ENCODE measurements at regions not wholly inside any gene's neighbourhood (a gene's known extent, or its start where the extent isn't known, plus 50 kb on each side); places are given as distances from the start of the nearest gene placed in this dataset.
"Not testable (repeated sequence)": the region's sequence is repeated elsewhere in the genome, so short reads cannot be mapped to it uniquely, and the experiment has no call there.

- H3K27me3 Mint-ChIP-seq: no peaks in the 10 kb centered on the region
- DNase-seq (no peak), ATAC-seq (ENCODE audit: low read depth in 2 of 2) (no peak)
- H3K9me3 Mint-ChIP-seq: peaks cover 7 to 33% (median 21%) of the 10 kb centered on the region in 7 donors
- no peak overlapping the region for H3K4me3 Mint-ChIP-seq
- H3K4me1 Mint-ChIP-seq: no peaks in the 10 kb centered on the region
- no peaks in the 10 kb centered on the region for H3K36me3 Mint-ChIP-seq
- H3K27ac Mint-ChIP-seq: no peak overlapping the region
Observed at GRCh38 chr5:92283521-92283920, 900.4 kb upstream of the ARRDC3 start.

- not testable (repeated sequence) for H3K36me3 Mint-ChIP-seq; ATAC-seq (ENCODE audit: low read depth in 2 of 2); H3K4me1 Mint-ChIP-seq; DNase-seq; H3K27ac Mint-ChIP-seq; H3K27me3 Mint-ChIP-seq; H3K4me3 Mint-ChIP-seq
- H3K9me3 Mint-ChIP-seq: peaks cover 1 to 22% (median 7%) of the 10 kb centered on the region in 7 donors
Observed at GRCh38 chr5:92271750-92272149, 888.6 kb upstream of the ARRDC3 start.

GRCh38 chr5:92268343-92268742 is 885.2 kb upstream of the ARRDC3 start:
- H3K27ac Mint-ChIP-seq: no peak overlapping the region
- H3K27me3 Mint-ChIP-seq: no peaks in the 10 kb centered on the region
- ATAC-seq (ENCODE audit: low read depth in 2 of 2): no peak
- H3K4me3 Mint-ChIP-seq: no peak overlapping the region
- H3K9me3 Mint-ChIP-seq: peaks cover 0 to 14% (median 4%) of the 10 kb centered on the region in 7 donors
- H3K4me1 Mint-ChIP-seq: no peaks in the 10 kb centered on the region
- DNase-seq: no peak
- H3K36me3 Mint-ChIP-seq: no peaks in the 10 kb centered on the region

GRCh38 chr5:92267830-92268229 is 884.7 kb upstream of the ARRDC3 start:
- Mint-ChIP-seq H3K9me3 (peaks cover 0 to 14% (median under 1%) of the 10 kb centered on the region in 7 donors), H3K4me3 (no peak overlapping the region), H3K4me1 (no peaks in the 10 kb centered on the region), H3K27ac (no peak overlapping the region), H3K36me3 (no peaks in the 10 kb centered on the region), H3K27me3 (no peaks in the 10 kb centered on the region)
- ATAC-seq (ENCODE audit: low read depth in 2 of 2) (no peak), DNase-seq (no peak)

GRCh38 chr5:92265804-92266203 is 882.7 kb upstream of the ARRDC3 start:
- Mint-ChIP-seq H3K27ac (no peak overlapping the region), H3K9me3 (peaks cover 0 to 9% (median 2%) of the 10 kb centered on the region in 7 donors), H3K4me3 (no peak overlapping the region), H3K27me3 (no peaks in the 10 kb centered on the region), H3K4me1 (no peaks in the 10 kb centered on the region), H3K36me3 (no peaks in the 10 kb centered on the region)
- DNase-seq: no peak
- no peak for ATAC-seq (ENCODE audit: low read depth in 2 of 2)

- not testable (repeated sequence) for H3K4me3 Mint-ChIP-seq; DNase-seq; H3K27ac Mint-ChIP-seq; H3K36me3 Mint-ChIP-seq; H3K27me3 Mint-ChIP-seq; H3K4me1 Mint-ChIP-seq; ATAC-seq (ENCODE audit: low read depth in 2 of 2)
- peaks cover 0 to 22% (median 9%) of the 10 kb centered on the region in 7 donors for H3K9me3 Mint-ChIP-seq
Observed at GRCh38 chr5:92255605-92256004, 872.5 kb upstream of the ARRDC3 start.

GRCh38 chr5:92248518-92248917 is 865.4 kb upstream of the ARRDC3 start:
- no peak for DNase-seq
- Mint-ChIP-seq H3K27ac (no peak overlapping the region), H3K4me3 (no peak overlapping the region)

GRCh38 chr5:92242170-92242569 is 859.1 kb upstream of the ARRDC3 start:
- Mint-ChIP-seq H3K27me3 (no peaks in the 10 kb centered on the region), H3K4me1 (no peaks in the 10 kb centered on the region), H3K9me3 (peaks cover 0 to 2% (median 0%) of the 10 kb centered on the region in 7 donors), H3K4me3 (no peak overlapping the region), H3K36me3 (no peaks in the 10 kb centered on the region), H3K27ac (no peak overlapping the region)
- DNase-seq (no peak), ATAC-seq (ENCODE audit: low read depth in 2 of 2) (no peak)

More at GRCh38 chr5:92248518-92248917, 865.4 kb upstream of the ARRDC3 start:
- ATAC-seq (ENCODE audit: low read depth in 2 of 2): no peak
- no peaks in the 10 kb centered on the region for H3K36me3 Mint-ChIP-seq
- no peaks in the 10 kb centered on the region for H3K27me3 Mint-ChIP-seq
- H3K9me3 Mint-ChIP-seq: peaks cover 0 to 21% (median 4%) of the 10 kb centered on the region in 7 donors
- H3K4me1 Mint-ChIP-seq: no peaks in the 10 kb centered on the region

- no peak for ATAC-seq (ENCODE audit: low read depth in 2 of 2)
- peaks cover 0 to 7% (median 0%) of the 10 kb centered on the region in 7 donors for H3K9me3 Mint-ChIP-seq
- H3K4me1 Mint-ChIP-seq: no peaks in the 10 kb centered on the region
- H3K27me3 Mint-ChIP-seq: no peaks in the 10 kb centered on the region
- DNase-seq: no peak
- no peak overlapping the region for H3K27ac Mint-ChIP-seq
- no peak overlapping the region for H3K4me3 Mint-ChIP-seq
- H3K36me3 Mint-ChIP-seq: no peaks in the 10 kb centered on the region
Observed at GRCh38 chr5:92237896-92238295, 854.8 kb upstream of the ARRDC3 start.

- no peaks in the 10 kb centered on the region for H3K4me1 Mint-ChIP-seq
- no peak for DNase-seq
- peaks cover under 1 to 22% (median 13%) of the 10 kb centered on the region in 7 donors for H3K9me3 Mint-ChIP-seq
- no peak overlapping the region for H3K27ac Mint-ChIP-seq
- no peak for ATAC-seq (ENCODE audit: low read depth in 2 of 2)
- no peaks in the 10 kb centered on the region for H3K27me3 Mint-ChIP-seq
- H3K36me3 Mint-ChIP-seq: no peaks in the 10 kb centered on the region
- no peak overlapping the region for H3K4me3 Mint-ChIP-seq
Observed at GRCh38 chr5:92222449-92222848, 839.3 kb upstream of the ARRDC3 start.

GRCh38 chr5:92216852-92217251 is 833.7 kb upstream of the ARRDC3 start:
- H3K27ac Mint-ChIP-seq; H3K4me3 Mint-ChIP-seq; H3K4me1 Mint-ChIP-seq; H3K36me3 Mint-ChIP-seq; ATAC-seq (ENCODE audit: low read depth in 2 of 2); H3K27me3 Mint-ChIP-seq; DNase-seq: not testable (repeated sequence)
- peaks cover 5 to 21% (median 13%) of the 10 kb centered on the region in 7 donors for H3K9me3 Mint-ChIP-seq

- no peak for DNase-seq
- no peaks in the 10 kb centered on the region for H3K4me1 Mint-ChIP-seq
- no peaks in the 10 kb centered on the region for H3K36me3 Mint-ChIP-seq
- H3K9me3 Mint-ChIP-seq: peaks cover 5 to 29% (median 13%) of the 10 kb centered on the region in 7 donors
- ATAC-seq (ENCODE audit: low read depth in 2 of 2): no peak
- no peak overlapping the region for H3K27ac Mint-ChIP-seq
- H3K27me3 Mint-ChIP-seq: no peaks in the 10 kb centered on the region
- no peak overlapping the region for H3K4me3 Mint-ChIP-seq
Observed at GRCh38 chr5:92215116-92215515, 832.0 kb upstream of the ARRDC3 start.

GRCh38 chr5:92208265-92208664 is 825.1 kb upstream of the ARRDC3 start:
- Mint-ChIP-seq H3K4me3 (no peak overlapping the region), H3K27me3 (no peaks in the 10 kb centered on the region)

GRCh38 chr5:92207151-92207550 is 824.0 kb upstream of the ARRDC3 start:
- DNase-seq: no peak
- H3K4me3 Mint-ChIP-seq: no peak overlapping the region
- H3K36me3 Mint-ChIP-seq: peaks cover 0 to 7% of the 10 kb centered on the region in 2 donors

More at GRCh38 chr5:92208265-92208664, 825.1 kb upstream of the ARRDC3 start:
- H3K9me3 Mint-ChIP-seq: peaks cover 4 to 10% (median 7%) of the 10 kb centered on the region in 7 donors
- no peak for DNase-seq
- H3K36me3 Mint-ChIP-seq: peaks cover 0 to 7% of the 10 kb centered on the region in 2 donors
- ATAC-seq (ENCODE audit: low read depth in 2 of 2): no peak
- no peak overlapping the region for H3K27ac Mint-ChIP-seq
- no peaks in the 10 kb centered on the region for H3K4me1 Mint-ChIP-seq

GRCh38 chr5:92206681-92207080 is 823.6 kb upstream of the ARRDC3 start:
- H3K36me3 Mint-ChIP-seq: peaks cover 0 to 7% of the 10 kb centered on the region in 2 donors
- ATAC-seq (ENCODE audit: low read depth in 2 of 2): no peak
- H3K4me1 Mint-ChIP-seq: no peaks in the 10 kb centered on the region
- H3K27ac Mint-ChIP-seq: no peak overlapping the region
- H3K9me3 Mint-ChIP-seq: peaks cover 1 to 8% (median 4%) of the 10 kb centered on the region in 7 donors
- DNase-seq: no peak
- no peak overlapping the region for H3K4me3 Mint-ChIP-seq
- no peaks in the 10 kb centered on the region for H3K27me3 Mint-ChIP-seq

More at GRCh38 chr5:92207151-92207550, 824.0 kb upstream of the ARRDC3 start:
- no peak for ATAC-seq (ENCODE audit: low read depth in 2 of 2)
- Mint-ChIP-seq H3K9me3 (peaks cover 3 to 8% (median 5%) of the 10 kb centered on the region in 7 donors), H3K27ac (no peak overlapping the region), H3K27me3 (no peaks in the 10 kb centered on the region), H3K4me1 (no peaks in the 10 kb centered on the region)
